WTC11 (cell line): ENCODE measurements at regions not wholly inside any gene's neighbourhood (a gene's known extent, or its start where the extent isn't known, plus 50 kb on each side); places are given as distances from the start of the nearest gene placed in this dataset.

Experiments
- ATAC-seq: fragments of 200-7000 bp; cut with Tn5 transposase; 2 replicates; pipeline ENCODE4 v1.10.0; 2021; ENCODE audit warnings: mild to moderate bottlenecking, moderate library complexity
- CTCF ChIA-PET: fragments of 300-600 bp; sonication (Branson Sonifier 250); formaldehyde crosslinking; loops from one replicate; lab custom pipeline; 2021; ENCODE audit warnings: antibody characterized with exemption; lab: Charles Lee
- POLR2A ChIA-PET: fragments of 350-600 bp; sonication (Branson Sonifier 250); formaldehyde crosslinking; loops from one replicate; lab custom pipeline; 2021; ENCODE audit warnings: antibody characterized with exemption; lab: Charles Lee
- DNase-seq: peaks from one replicate; pipeline ENCODE4 v3.0.0; 2021; ENCODE audit warnings: low spot score
- H3K27ac Mint-ChIP-seq: 2 replicates; pipeline ENCODE4 v1.8.0; 2021; ENCODE audit warnings: mixed read lengths
- H3K27me3 Mint-ChIP-seq: 2 replicates; pipeline ENCODE4 v1.8.0; 2021; ENCODE audit warnings: low read depth, mild to moderate bottlenecking, moderate library complexity, mixed read lengths
- H3K36me3 Mint-ChIP-seq: 2 replicates; pipeline ENCODE4 v1.8.0; 2021; ENCODE audit warnings: mixed read lengths
- H3K4me1 Mint-ChIP-seq: 2 replicates; pipeline ENCODE4 v1.8.0; 2022; ENCODE audit warnings: mixed read lengths
- H3K4me3 Mint-ChIP-seq: 2 replicates; pipeline ENCODE4 v1.8.0; 2021; ENCODE audit warnings: mild to moderate bottlenecking, moderate library complexity, mixed read lengths
- H3K9me3 Mint-ChIP-seq: 2 replicates; pipeline ENCODE4 v1.8.0; 2021; ENCODE audit warnings: mixed read lengths
- ATF1 ChIP-seq: sonication (generic); formaldehyde crosslinking; IDR thresholded peaks from 2 replicates; pipeline ENCODE4 v1.8.1; 2023; ENCODE audit warnings: mild to moderate bottlenecking, moderate library complexity, missing genetic modification reagents
- ATF2 ChIP-seq: sonication (generic); formaldehyde crosslinking; IDR thresholded peaks from 2 replicates; pipeline ENCODE4 v1.8.1; 2022; ENCODE audit warnings: low read depth, missing genetic modification reagents, borderline replicate concordance
- ELF4 ChIP-seq: sonication (generic); formaldehyde crosslinking; IDR thresholded peaks from 2 replicates; pipeline ENCODE4 v1.8.1; 2022; ENCODE audit warnings: low read depth, mild to moderate bottlenecking, moderate library complexity, missing genetic modification reagents
- ESRRA ChIP-seq: sonication (generic); formaldehyde crosslinking; IDR thresholded peaks from 2 replicates; pipeline ENCODE4 v1.8.1; 2022; ENCODE audit warnings: mild to moderate bottlenecking, missing genetic modification reagents, borderline replicate concordance
- FOXJ3 ChIP-seq: sonication (generic); formaldehyde crosslinking; IDR thresholded peaks from 2 replicates; pipeline ENCODE4 v1.9.0; 2021; ENCODE audit warnings: missing genetic modification reagents, mild to moderate bottlenecking, borderline replicate concordance
- FOXK1 ChIP-seq: sonication (generic); formaldehyde crosslinking; IDR thresholded peaks from 2 replicates; pipeline ENCODE4 v1.8.0; 2022; ENCODE audit warnings: mild to moderate bottlenecking, moderate library complexity, missing genetic modification reagents
- KAT7 ChIP-seq: sonication (generic); formaldehyde crosslinking; IDR thresholded peaks from 2 replicates; pipeline ENCODE4 v1.8.1; 2023; ENCODE audit warnings: missing genetic modification reagents, mild to moderate bottlenecking, borderline replicate concordance
- NFE2L1 ChIP-seq: sonication (generic); formaldehyde crosslinking; IDR thresholded peaks from 2 replicates; pipeline ENCODE4 v1.8.1; 2023; ENCODE audit warnings: missing genetic modification reagents
- PRDM15 ChIP-seq: sonication (generic); formaldehyde crosslinking; IDR thresholded peaks from 2 replicates; pipeline ENCODE4 v1.8.0; 2022; ENCODE audit warnings: missing genetic modification reagents
- ZNF138 ChIP-seq: sonication (generic); formaldehyde crosslinking; conservative IDR thresholded peaks from 2 replicates; pipeline ENCODE4 v1.8.1; 2022; ENCODE audit warnings: mild to moderate bottlenecking, moderate library complexity, missing genetic modification reagents
- ZNF232 ChIP-seq: sonication (generic); formaldehyde crosslinking; IDR thresholded peaks from 2 replicates; pipeline ENCODE4 v1.8.0; 2022; ENCODE audit warnings: mild to moderate bottlenecking, missing genetic modification reagents
- ZNF317 ChIP-seq: sonication (generic); formaldehyde crosslinking; IDR thresholded peaks from 2 replicates; pipeline ENCODE4 v1.8.1; 2023; ENCODE audit warnings: low read depth, mild to moderate bottlenecking, moderate library complexity, missing genetic modification reagents, borderline replicate concordance
- TF ChIP-seq, protein P1 (sequence below): fragments of 250-450 bp; sonication (Bioruptor Pico); IDR thresholded peaks from 2 replicates; pipeline ENCODE4 v1.9.0; 2021; ENCODE audit warnings: mild to moderate bottlenecking
- TF ChIP-seq, protein P2 (sequence below): sonication (generic); formaldehyde crosslinking; IDR thresholded peaks from 2 replicates; pipeline ENCODE4 v1.8.1; 2023; ENCODE audit warnings: mild to moderate bottlenecking, missing genetic modification reagents
- TF ChIP-seq, protein P3 (sequence below): sonication (generic); formaldehyde crosslinking; IDR thresholded peaks from 2 replicates; pipeline ENCODE4 v1.8.1; 2022; ENCODE audit warnings: low read depth, mild to moderate bottlenecking, moderate library complexity, missing genetic modification reagents, borderline replicate concordance
- TF ChIP-seq, protein P4 (sequence below): sonication (generic); formaldehyde crosslinking; conservative IDR thresholded peaks from 2 replicates; pipeline ENCODE4 v1.8.1; 2023; ENCODE audit warnings: mild to moderate bottlenecking, low read depth, missing genetic modification reagents, moderate library complexity
- TF ChIP-seq, protein P5 (sequence below): sonication (generic); formaldehyde crosslinking; IDR thresholded peaks from 2 replicates; pipeline ENCODE4 v1.8.1; 2022; ENCODE audit warnings: missing genetic modification reagents, borderline replicate concordance
- TF ChIP-seq, protein P6 (sequence below): fragments of 250-450 bp; sonication (Bioruptor Pico); IDR thresholded peaks from 2 replicates; pipeline ENCODE4 v1.9.0; 2021; ENCODE audit warnings: mild to moderate bottlenecking, borderline replicate concordance

- Mint-ChIP-seq H3K4me1 (no peaks in the 10 kb centered on the region), H3K9me3 (no peaks in the 10 kb centered on the region), H3K4me3 (no peak overlapping the region), H3K27me3 (no peaks in the 10 kb centered on the region; the same call in 1 of the 2 replicates), H3K27ac (no peak overlapping the region), H3K36me3 (no peaks in the 10 kb centered on the region)
- ChIA-PET CTCF (interaction anchor here (1.0 kb wide), 2 partner anchors 25 to 252 kb away, joined by 3 to 4 read pairs; no protein-coding TSS in a partner anchor), POLR2A (no interaction called here)
- DNase-seq (no peak), ATAC-seq (no peak)
- no peak for TF ChIP-seq PRDM15 (CRISPR knock-in tag)
- TF ChIP-seq, protein P1, sequence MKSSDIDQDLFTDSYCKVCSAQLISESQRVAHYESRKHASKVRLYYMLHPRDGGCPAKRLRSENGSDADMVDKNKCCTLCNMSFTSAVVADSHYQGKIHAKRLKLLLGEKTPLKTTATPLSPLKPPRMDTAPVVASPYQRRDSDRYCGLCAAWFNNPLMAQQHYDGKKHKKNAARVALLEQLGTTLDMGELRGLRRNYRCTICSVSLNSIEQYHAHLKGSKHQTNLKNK (CRISPR knock-in tag) = no peak
- TF ChIP-seq, protein P2, sequence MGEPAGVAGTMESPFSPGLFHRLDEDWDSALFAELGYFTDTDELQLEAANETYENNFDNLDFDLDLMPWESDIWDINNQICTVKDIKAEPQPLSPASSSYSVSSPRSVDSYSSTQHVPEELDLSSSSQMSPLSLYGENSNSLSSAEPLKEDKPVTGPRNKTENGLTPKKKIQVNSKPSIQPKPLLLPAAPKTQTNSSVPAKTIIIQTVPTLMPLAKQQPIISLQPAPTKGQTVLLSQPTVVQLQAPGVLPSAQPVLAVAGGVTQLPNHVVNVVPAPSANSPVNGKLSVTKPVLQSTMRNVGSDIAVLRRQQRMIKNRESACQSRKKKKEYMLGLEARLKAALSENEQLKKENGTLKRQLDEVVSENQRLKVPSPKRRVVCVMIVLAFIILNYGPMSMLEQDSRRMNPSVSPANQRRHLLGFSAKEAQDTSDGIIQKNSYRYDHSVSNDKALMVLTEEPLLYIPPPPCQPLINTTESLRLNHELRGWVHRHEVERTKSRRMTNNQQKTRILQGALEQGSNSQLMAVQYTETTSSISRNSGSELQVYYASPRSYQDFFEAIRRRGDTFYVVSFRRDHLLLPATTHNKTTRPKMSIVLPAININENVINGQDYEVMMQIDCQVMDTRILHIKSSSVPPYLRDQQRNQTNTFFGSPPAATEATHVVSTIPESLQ (CRISPR knock-in tag) = no peak
- TF ChIP-seq, protein P3, sequence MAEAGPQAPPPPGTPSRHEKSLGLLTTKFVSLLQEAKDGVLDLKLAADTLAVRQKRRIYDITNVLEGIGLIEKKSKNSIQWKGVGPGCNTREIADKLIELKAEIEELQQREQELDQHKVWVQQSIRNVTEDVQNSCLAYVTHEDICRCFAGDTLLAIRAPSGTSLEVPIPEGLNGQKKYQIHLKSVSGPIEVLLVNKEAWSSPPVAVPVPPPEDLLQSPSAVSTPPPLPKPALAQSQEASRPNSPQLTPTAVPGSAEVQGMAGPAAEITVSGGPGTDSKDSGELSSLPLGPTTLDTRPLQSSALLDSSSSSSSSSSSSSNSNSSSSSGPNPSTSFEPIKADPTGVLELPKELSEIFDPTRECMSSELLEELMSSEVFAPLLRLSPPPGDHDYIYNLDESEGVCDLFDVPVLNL (CRISPR knock-in tag) = no peak
- TF ChIP-seq FOXK1 (CRISPR knock-in tag) = no peak
- TF ChIP-seq KAT7 (CRISPR knock-in tag) = no peak
- no peak for TF ChIP-seq ZNF232 (CRISPR knock-in tag)
- no peak for TF ChIP-seq FOXJ3 (CRISPR knock-in tag)
- TF ChIP-seq ZNF138 (CRISPR knock-in tag) = no peak
- TF ChIP-seq ESRRA (CRISPR knock-in tag) = no peak
- TF ChIP-seq NFE2L1 (CRISPR knock-in tag) = no peak
- TF ChIP-seq, protein P4, sequence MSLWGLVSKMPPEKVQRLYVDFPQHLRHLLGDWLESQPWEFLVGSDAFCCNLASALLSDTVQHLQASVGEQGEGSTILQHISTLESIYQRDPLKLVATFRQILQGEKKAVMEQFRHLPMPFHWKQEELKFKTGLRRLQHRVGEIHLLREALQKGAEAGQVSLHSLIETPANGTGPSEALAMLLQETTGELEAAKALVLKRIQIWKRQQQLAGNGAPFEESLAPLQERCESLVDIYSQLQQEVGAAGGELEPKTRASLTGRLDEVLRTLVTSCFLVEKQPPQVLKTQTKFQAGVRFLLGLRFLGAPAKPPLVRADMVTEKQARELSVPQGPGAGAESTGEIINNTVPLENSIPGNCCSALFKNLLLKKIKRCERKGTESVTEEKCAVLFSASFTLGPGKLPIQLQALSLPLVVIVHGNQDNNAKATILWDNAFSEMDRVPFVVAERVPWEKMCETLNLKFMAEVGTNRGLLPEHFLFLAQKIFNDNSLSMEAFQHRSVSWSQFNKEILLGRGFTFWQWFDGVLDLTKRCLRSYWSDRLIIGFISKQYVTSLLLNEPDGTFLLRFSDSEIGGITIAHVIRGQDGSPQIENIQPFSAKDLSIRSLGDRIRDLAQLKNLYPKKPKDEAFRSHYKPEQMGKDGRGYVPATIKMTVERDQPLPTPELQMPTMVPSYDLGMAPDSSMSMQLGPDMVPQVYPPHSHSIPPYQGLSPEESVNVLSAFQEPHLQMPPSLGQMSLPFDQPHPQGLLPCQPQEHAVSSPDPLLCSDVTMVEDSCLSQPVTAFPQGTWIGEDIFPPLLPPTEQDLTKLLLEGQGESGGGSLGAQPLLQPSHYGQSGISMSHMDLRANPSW = no peak
- TF ChIP-seq ELF4 (CRISPR knock-in tag) = no peak
- TF ChIP-seq ZNF317 (CRISPR knock-in tag) = no peak
- no peak for TF ChIP-seq ATF1 (CRISPR knock-in tag)
- no peak for TF ChIP-seq ATF2 (CRISPR knock-in tag)
- TF ChIP-seq, protein P5, sequence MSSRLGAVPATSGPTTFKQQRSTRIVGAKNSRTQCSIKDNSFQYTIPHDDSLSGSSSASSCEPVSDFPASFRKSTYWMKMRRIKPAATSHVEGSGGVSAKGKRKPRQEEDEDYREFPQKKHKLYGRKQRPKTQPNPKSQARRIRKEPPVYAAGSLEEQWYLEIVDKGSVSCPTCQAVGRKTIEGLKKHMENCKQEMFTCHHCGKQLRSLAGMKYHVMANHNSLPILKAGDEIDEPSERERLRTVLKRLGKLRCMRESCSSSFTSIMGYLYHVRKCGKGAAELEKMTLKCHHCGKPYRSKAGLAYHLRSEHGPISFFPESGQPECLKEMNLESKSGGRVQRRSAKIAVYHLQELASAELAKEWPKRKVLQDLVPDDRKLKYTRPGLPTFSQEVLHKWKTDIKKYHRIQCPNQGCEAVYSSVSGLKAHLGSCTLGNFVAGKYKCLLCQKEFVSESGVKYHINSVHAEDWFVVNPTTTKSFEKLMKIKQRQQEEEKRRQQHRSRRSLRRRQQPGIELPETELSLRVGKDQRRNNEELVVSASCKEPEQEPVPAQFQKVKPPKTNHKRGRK (CRISPR knock-in tag) = no peak
- TF ChIP-seq, protein P6, sequence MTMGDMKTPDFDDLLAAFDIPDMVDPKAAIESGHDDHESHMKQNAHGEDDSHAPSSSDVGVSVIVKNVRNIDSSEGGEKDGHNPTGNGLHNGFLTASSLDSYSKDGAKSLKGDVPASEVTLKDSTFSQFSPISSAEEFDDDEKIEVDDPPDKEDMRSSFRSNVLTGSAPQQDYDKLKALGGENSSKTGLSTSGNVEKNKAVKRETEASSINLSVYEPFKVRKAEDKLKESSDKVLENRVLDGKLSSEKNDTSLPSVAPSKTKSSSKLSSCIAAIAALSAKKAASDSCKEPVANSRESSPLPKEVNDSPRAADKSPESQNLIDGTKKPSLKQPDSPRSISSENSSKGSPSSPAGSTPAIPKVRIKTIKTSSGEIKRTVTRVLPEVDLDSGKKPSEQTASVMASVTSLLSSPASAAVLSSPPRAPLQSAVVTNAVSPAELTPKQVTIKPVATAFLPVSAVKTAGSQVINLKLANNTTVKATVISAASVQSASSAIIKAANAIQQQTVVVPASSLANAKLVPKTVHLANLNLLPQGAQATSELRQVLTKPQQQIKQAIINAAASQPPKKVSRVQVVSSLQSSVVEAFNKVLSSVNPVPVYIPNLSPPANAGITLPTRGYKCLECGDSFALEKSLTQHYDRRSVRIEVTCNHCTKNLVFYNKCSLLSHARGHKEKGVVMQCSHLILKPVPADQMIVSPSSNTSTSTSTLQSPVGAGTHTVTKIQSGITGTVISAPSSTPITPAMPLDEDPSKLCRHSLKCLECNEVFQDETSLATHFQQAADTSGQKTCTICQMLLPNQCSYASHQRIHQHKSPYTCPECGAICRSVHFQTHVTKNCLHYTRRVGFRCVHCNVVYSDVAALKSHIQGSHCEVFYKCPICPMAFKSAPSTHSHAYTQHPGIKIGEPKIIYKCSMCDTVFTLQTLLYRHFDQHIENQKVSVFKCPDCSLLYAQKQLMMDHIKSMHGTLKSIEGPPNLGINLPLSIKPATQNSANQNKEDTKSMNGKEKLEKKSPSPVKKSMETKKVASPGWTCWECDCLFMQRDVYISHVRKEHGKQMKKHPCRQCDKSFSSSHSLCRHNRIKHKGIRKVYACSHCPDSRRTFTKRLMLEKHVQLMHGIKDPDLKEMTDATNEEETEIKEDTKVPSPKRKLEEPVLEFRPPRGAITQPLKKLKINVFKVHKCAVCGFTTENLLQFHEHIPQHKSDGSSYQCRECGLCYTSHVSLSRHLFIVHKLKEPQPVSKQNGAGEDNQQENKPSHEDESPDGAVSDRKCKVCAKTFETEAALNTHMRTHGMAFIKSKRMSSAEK (CRISPR knock-in tag) = no peak
These were observed 85.6 kb upstream of the SSTR4 start for GRCh38 chr20:22949331-22950109.
